SK-N-SH treated with all-trans-retinoic acid at 6 μM for 48 hours (cell line): ENCODE measurements at regions not wholly inside any gene's neighbourhood (a gene's known extent, or its start where the extent isn't known, plus 50 kb on each side); places are given as distances from the start of the nearest gene placed in this dataset.

Source experiments
- ARNTL ChIP-seq: fragments of 450-650 bp; formaldehyde crosslinking; IDR thresholded peaks from 2 replicates; pipeline ENCODE4 v1.5.0; 2020; ENCODE audit warnings: low read depth, mild to moderate bottlenecking, moderate library complexity, borderline replicate concordance
- ESRRG ChIP-seq: fragments of 250-450 bp; sonication (Bioruptor Pico); IDR thresholded peaks from 2 replicates; pipeline ENCODE4 v1.6.1; 2021; ENCODE audit warnings: mild to moderate bottlenecking
- OSR1 ChIP-seq: fragments of 250-450 bp; sonication (Bioruptor Pico); IDR thresholded peaks from 2 replicates; pipeline ENCODE4 v1.8.0; 2022; ENCODE audit warnings: moderate library complexity, mild to moderate bottlenecking, inconsistent platforms
- PATZ1 ChIP-seq: fragments of 250-450 bp; sonication (Bioruptor Pico); IDR thresholded peaks from 2 replicates; pipeline ENCODE4 v1.8.0; 2020; ENCODE audit warnings: mild to moderate bottlenecking, moderate library complexity, borderline replicate concordance
- POU6F1 ChIP-seq: fragments of 250-450 bp; sonication (Bioruptor Pico); IDR thresholded peaks from 2 replicates; pipeline ENCODE4 v1.8.0; 2021; ENCODE audit warnings: low read depth, mild to moderate bottlenecking, moderate library complexity, borderline replicate concordance
- PPARA ChIP-seq: fragments of 250-450 bp; sonication (Bioruptor Pico); IDR thresholded peaks from 2 replicates; pipeline ENCODE4 v1.5.0; 2020; ENCODE audit warnings: mild to moderate bottlenecking, borderline replicate concordance
- RARB ChIP-seq: fragments of 250-450 bp; sonication (Bioruptor Pico); IDR thresholded peaks from 2 replicates; pipeline ENCODE4 v1.8.0; 2021; ENCODE audit warnings: mild to moderate bottlenecking, moderate library complexity
- ZC3H10 ChIP-seq: fragments of 250-450 bp; sonication (Bioruptor Pico); IDR thresholded peaks from 2 replicates; pipeline ENCODE4 v1.5.1; 2021; ENCODE audit warnings: mild to moderate bottlenecking, moderate library complexity
- ZFP3 ChIP-seq: fragments of 250-450 bp; sonication (Bioruptor Pico); IDR thresholded peaks from 2 replicates; pipeline ENCODE4 v1.5.0; 2020; ENCODE audit warnings: mild to moderate bottlenecking, moderate library complexity
- ZFP30 ChIP-seq: fragments of 450-650 bp; formaldehyde crosslinking; IDR thresholded peaks from 2 replicates; pipeline ENCODE4 v1.5.0; 2022; ENCODE audit warnings: mild to moderate bottlenecking, moderate library complexity
- ZNF8 ChIP-seq: fragments of 450-650 bp; formaldehyde crosslinking; IDR thresholded peaks from 2 replicates; pipeline ENCODE4 v1.5.0; 2020; ENCODE audit warnings: mild to moderate bottlenecking, moderate library complexity
- TF ChIP-seq, protein P1 (sequence below): fragments of 250-450 bp; sonication (Bioruptor Pico); IDR thresholded peaks from 2 replicates; pipeline ENCODE4 v1.5.1; 2020; ENCODE audit warnings: low read depth, mild to moderate bottlenecking, moderate library complexity
- TF ChIP-seq, protein P2 (sequence below): fragments of 250-450 bp; sonication (Bioruptor Pico); IDR thresholded peaks from 2 replicates; pipeline ENCODE4 v1.5.1; 2021; ENCODE audit warnings: mild to moderate bottlenecking, moderate library complexity

DNA sequence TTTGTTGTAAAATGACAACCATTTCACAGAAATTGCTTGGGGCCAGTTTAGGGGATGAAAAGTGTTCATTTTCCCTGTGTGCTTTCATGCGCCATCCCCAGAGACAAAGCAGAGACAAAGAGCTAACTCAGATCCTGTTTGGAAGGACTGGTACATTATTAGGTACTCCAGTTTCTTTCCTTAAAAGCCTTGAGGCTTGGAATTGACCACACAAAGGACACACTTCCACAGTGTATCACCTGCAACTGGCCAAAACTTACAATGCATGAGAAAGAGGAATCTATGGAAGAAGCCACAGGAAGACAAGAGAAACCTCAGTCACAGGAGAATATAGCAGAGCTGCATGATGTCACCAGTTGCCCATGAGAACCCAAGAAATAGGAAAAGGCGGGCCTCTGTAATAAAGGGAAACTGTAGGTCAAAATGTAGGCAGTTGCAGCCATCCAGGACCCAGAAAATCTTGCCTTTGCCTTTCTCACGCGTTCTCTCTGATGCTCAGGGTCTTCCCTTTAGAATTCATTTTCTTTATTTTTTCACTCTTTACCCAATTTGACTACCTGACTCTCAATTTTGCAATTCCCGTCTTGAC is 339.0 kb downstream of the RMST start:
- TF ChIP-seq ZC3H10 (CRISPR knock-in tag) (no peak), ZNF8 (CRISPR knock-in tag) (no peak), ZFP30 (CRISPR knock-in tag) (no peak), PATZ1 (CRISPR knock-in tag) (no peak), RARB (no peak), ARNTL (CRISPR knock-in tag) (no peak), OSR1 (CRISPR knock-in tag) (no peak), POU6F1 (CRISPR knock-in tag) (no peak), ZFP3 (no peak), ESRRG (CRISPR knock-in tag) (no peak), PPARA (CRISPR knock-in tag) (no peak)
- TF ChIP-seq, protein P1, sequence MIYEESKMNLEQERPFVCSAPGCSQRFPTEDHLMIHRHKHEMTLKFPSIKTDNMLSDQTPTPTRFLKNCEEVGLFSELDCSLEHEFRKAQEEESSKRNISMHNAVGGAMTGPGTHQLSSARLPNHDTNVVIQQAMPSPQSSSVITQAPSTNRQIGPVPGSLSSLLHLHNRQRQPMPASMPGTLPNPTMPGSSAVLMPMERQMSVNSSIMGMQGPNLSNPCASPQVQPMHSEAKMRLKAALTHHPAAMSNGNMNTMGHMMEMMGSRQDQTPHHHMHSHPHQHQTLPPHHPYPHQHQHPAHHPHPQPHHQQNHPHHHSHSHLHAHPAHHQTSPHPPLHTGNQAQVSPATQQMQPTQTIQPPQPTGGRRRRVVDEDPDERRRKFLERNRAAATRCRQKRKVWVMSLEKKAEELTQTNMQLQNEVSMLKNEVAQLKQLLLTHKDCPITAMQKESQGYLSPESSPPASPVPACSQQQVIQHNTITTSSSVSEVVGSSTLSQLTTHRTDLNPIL, result no peak
- TF ChIP-seq, protein P2, sequence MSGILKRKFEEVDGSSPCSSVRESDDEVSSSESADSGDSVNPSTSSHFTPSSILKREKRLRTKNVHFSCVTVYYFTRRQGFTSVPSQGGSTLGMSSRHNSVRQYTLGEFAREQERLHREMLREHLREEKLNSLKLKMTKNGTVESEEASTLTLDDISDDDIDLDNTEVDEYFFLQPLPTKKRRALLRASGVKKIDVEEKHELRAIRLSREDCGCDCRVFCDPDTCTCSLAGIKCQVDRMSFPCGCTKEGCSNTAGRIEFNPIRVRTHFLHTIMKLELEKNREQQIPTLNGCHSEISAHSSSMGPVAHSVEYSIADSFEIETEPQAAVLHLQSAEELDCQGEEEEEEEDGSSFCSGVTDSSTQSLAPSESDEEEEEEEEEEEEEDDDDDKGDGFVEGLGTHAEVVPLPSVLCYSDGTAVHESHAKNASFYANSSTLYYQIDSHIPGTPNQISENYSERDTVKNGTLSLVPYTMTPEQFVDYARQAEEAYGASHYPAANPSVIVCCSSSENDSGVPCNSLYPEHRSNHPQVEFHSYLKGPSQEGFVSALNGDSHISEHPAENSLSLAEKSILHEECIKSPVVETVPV (CRISPR knock-in tag), result no peak
